NT2/D1 (cell line): ENCODE measurements at regions not wholly inside any gene's neighbourhood (a gene's known extent, or its start where the extent isn't known, plus 50 kb on each side); places are given as distances from the start of the nearest gene placed in this dataset.
A peak's percentile ranks its signal among the peaks of the same experiment; 100 is the strongest.
"Not testable (repeated sequence)": the region's sequence is repeated elsewhere in the genome, so short reads cannot be mapped to it uniquely, and the experiment has no call there.

Experiments used
- DNase-seq: peaks from one replicate; pipeline ENCODE4 v3.0.0-alpha.2; 2011; ENCODE audit warnings: low read depth, low spot score
- H3K27me3 ChIP-seq: 2 replicates; pipeline ENCODE4 v1.6.0; 2011; ENCODE audit warnings: mild to moderate bottlenecking; ENCODE audit not compliant: insufficient read length, insufficient read depth
- H3K36me3 ChIP-seq: 2 replicates; pipeline ENCODE4 v1.6.1; 2011; ENCODE audit warnings: mild to moderate bottlenecking, low read length, mixed read lengths; ENCODE audit not compliant: insufficient read depth, insufficient read length
- H3K4me1 ChIP-seq: 2 replicates; pipeline ENCODE4 v1.5.1; 2011; ENCODE audit not compliant: insufficient read depth, insufficient read length
- H3K4me3 ChIP-seq: 2 replicates; pipeline ENCODE4 v1.5.1; 2011; ENCODE audit warnings: low read depth; ENCODE audit not compliant: insufficient read length
- H3K9ac ChIP-seq: 2 replicates; pipeline ENCODE4 v1.6.0; 2011; ENCODE audit warnings: low read depth; ENCODE audit not compliant: insufficient read length
- H3K9me3 ChIP-seq: 2 replicates; pipeline ENCODE4 v1.5.1; 2011; ENCODE audit warnings: mild to moderate bottlenecking, low read length; ENCODE audit not compliant: insufficient read depth
- SUZ12 ChIP-seq: IDR thresholded peaks from 2 replicates; pipeline ENCODE4 v1.6.1; 2011; ENCODE audit not compliant: insufficient read length, insufficient read depth; ENCODE audit errors: extremely low read depth
- YY1 ChIP-seq: IDR thresholded peaks from 2 replicates; pipeline ENCODE4 v1.6.1; 2011; ENCODE audit not compliant: insufficient read length, insufficient read depth
- ZNF274 ChIP-seq: IDR thresholded peaks from 2 replicates; pipeline ENCODE4 v1.6.1; 2011; ENCODE audit warnings: mild to moderate bottlenecking, low read depth, low read length

GRCh38 chr7:159335181-159335926 lies 190.7 kb upstream of the VIPR2 start:
- H3K9me3 ChIP-seq, result not testable (repeated sequence)

GRCh38 chr7:159332854-159333479 lies 188.3 kb upstream of the VIPR2 start:
- H3K4me3 ChIP-seq, DNase-seq, H3K27me3 ChIP-seq, H3K9me3 ChIP-seq, H3K36me3 ChIP-seq, H3K9ac ChIP-seq, H3K4me1 ChIP-seq: not testable (repeated sequence)

More at GRCh38 chr7:159335181-159335926, 190.7 kb upstream of the VIPR2 start:
- not testable (repeated sequence) for H3K36me3 ChIP-seq, DNase-seq, H3K4me1 ChIP-seq, H3K27me3 ChIP-seq
- Histone ChIP-seq H3K4me3 (peak overlapping the region; percentile 58), H3K9ac (peak overlapping the region; percentile 70)

GRCh38 chr7:159331462-159331861 lies 186.8 kb upstream of the VIPR2 start:
- Histone ChIP-seq H3K9me3 (peaks cover 18% of the 10 kb centered on the region), H3K36me3 (no peaks in the 10 kb centered on the region)
- TF ChIP-seq ZNF274, result no peak

DNA sequence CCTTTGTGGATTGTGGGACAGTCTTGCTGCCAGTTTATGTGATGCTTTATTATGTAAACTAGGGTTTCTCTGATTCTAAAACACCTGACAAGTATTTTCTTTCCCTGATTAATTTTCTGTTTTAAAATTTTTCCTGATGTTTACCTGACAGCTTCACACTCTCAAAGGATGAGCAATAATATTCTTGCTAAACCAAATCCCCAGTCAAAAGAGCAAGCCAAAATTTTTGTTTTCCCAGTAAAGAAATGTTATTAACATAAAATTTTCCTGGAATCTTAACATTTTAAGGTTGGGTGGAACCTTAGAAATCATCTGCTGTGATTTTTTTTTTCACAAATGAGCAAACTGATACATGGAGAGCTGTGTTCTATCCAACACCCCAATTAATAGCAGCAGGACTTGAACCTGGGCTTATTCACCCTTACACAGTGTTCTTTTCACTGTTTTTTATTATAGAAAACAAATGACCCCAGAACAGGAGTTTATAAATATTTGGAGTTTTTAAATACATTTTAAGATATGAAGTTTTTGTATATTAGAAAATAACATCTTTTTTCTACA lies 185.2 kb upstream of the VIPR2 start:
- Histone ChIP-seq H3K4me1 (no peaks in the 10 kb centered on the region), H3K9me3 (peaks cover 19% of the 10 kb centered on the region), H3K27me3 (no peaks in the 10 kb centered on the region), H3K36me3 (no peaks in the 10 kb centered on the region), H3K4me3 (no peak overlapping the region), H3K9ac (no peak overlapping the region)
- TF ChIP-seq YY1 (no peak), ZNF274 (no peak), SUZ12 (no peak)
- no peak for DNase-seq

More at GRCh38 chr7:159331462-159331861, 186.8 kb upstream of the VIPR2 start:
- Histone ChIP-seq H3K4me1 (no peaks in the 10 kb centered on the region), H3K27me3 (no peaks in the 10 kb centered on the region), H3K9ac (no peak overlapping the region), H3K4me3 (no peak overlapping the region)
- DNase-seq, result no peak

DNA sequence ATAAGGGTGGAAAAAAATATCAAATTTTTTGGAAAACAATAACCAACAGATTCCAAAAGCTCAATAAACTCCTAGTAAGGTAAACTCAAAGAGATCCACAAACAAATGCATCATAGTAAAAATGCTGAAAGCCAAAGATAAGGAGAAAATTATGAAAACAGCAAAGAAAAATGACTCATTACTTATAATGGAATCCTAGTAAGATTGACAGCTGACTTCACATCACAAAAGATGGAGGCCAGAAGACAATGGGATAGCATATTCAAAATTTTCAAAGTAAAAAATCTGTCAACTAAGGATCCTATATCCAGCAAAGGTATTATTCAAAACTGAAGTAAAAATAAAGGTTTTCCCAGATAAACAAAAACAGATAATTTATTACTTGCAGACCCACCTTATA lies 183.4 kb upstream of the VIPR2 start:
- Histone ChIP-seq H3K4me1 (no peaks in the 10 kb centered on the region), H3K9ac (no peak overlapping the region), H3K27me3 (no peaks in the 10 kb centered on the region), H3K9me3 (peaks cover 19% of the 10 kb centered on the region), H3K36me3 (no peaks in the 10 kb centered on the region), H3K4me3 (no peak overlapping the region)
- TF ChIP-seq SUZ12 (no peak), ZNF274 (no peak), YY1 (no peak)
- no peak for DNase-seq

DNA sequence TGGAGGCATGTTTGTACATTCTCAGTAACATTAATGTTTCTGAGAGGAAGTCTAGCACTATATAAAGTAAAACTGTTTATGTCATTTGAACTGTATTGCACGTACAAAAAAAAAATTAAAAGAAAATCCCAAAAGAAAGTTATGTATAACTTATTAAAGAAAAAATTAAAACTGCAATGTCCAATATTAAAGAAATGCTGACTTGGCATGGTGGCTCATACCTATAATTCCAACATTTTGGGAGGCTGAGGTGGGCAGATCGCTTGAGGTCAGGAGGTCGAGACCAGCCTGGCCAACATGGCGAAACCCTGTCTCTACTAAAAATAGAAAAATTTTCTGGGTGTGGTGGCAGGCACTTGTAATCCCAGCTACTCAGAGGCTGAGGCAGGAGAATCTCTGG lies 178.7 kb upstream of the VIPR2 start:
- H3K9me3 ChIP-seq, result peaks cover 19% of the 10 kb centered on the region
- no peak overlapping the region for H3K9ac ChIP-seq
- no peaks in the 10 kb centered on the region for H3K27me3 ChIP-seq

GRCh38 chr7:159321278-159321677 lies 176.6 kb upstream of the VIPR2 start:
- H3K4me3 ChIP-seq, result no peak overlapping the region
- TF ChIP-seq SUZ12 (no peak), YY1 (no peak), ZNF274 (no peak)
- no peak for DNase-seq
- H3K4me1 ChIP-seq, result no peaks in the 10 kb centered on the region
- H3K27me3 ChIP-seq, result no peaks in the 10 kb centered on the region
- no peaks in the 10 kb centered on the region for H3K9me3 ChIP-seq
- H3K9ac ChIP-seq, result no peak overlapping the region
- H3K36me3 ChIP-seq, result no peaks in the 10 kb centered on the region

More for the DNA sequence above, 178.7 kb upstream of the VIPR2 start:
- TF ChIP-seq SUZ12 (no peak), ZNF274 (no peak), YY1 (no peak)
- no peak for DNase-seq
- H3K36me3 ChIP-seq, result no peaks in the 10 kb centered on the region
- H3K4me3 ChIP-seq, result no peak overlapping the region
- H3K4me1 ChIP-seq, result no peaks in the 10 kb centered on the region
